Retinal pigment epithelial cell (primary cell): ENCODE measurements at regions not wholly inside any gene's neighbourhood (a gene's known extent, or its start where the extent isn't known, plus 50 kb on each side); places are given as distances from the start of the nearest gene placed in this dataset.
A peak's percentile ranks its signal among the peaks of the same experiment; 100 is the strongest.

Source experiments
- DNase-seq: peaks from one replicate; pipeline ENCODE4 v3.0.0-alpha.2; 2010; ENCODE audit warnings: low read depth
- H3K4me3 ChIP-seq: 2 replicates; pipeline ENCODE4 v1.5.1; 2011; ENCODE audit warnings: mild to moderate bottlenecking, low read length, control low read depth, moderate library complexity
- CTCF ChIP-seq: conservative IDR thresholded peaks from 2 replicates; pipeline ENCODE4 v1.5.1; 2011; ENCODE audit warnings: low read depth, low read length, control low read depth, inconsistent platforms

- no peak for TF ChIP-seq CTCF
- no peak for DNase-seq
- H3K4me3 ChIP-seq, result no peak overlapping the region
Measured at GRCh38 chr3:59149166-59149565, 99.3 kb upstream of the CFAP20DC start.

- no peak for DNase-seq
- peak; percentile 27 for TF ChIP-seq CTCF
- no peak overlapping the region for H3K4me3 ChIP-seq
Measured at GRCh38 chr3:59143447-59143846, 93.6 kb upstream of the CFAP20DC start.

- no peak for TF ChIP-seq CTCF
- peak; percentile 21 for DNase-seq
- H3K4me3 ChIP-seq, result no peak overlapping the region
Measured at GRCh38 chr3:59142556-59142955, 92.7 kb upstream of the CFAP20DC start.

GRCh38 chr3:59138966-59139365, 89.1 kb upstream of the CFAP20DC start:
- H3K4me3 ChIP-seq, result no peak overlapping the region
- DNase-seq, result no peak
- TF ChIP-seq CTCF, result no peak

GRCh38 chr3:59137415-59137814, 87.6 kb upstream of the CFAP20DC start:
- H3K4me3 ChIP-seq, result no peak overlapping the region
- DNase-seq, result no peak
- TF ChIP-seq CTCF, result no peak

GRCh38 chr3:59136081-59136480, 86.3 kb upstream of the CFAP20DC start:
- no peak for DNase-seq
- TF ChIP-seq CTCF, result no peak
- H3K4me3 ChIP-seq, result no peak overlapping the region

GRCh38 chr3:59135096-59135495, 85.3 kb upstream of the CFAP20DC start:
- no peak overlapping the region for H3K4me3 ChIP-seq
- DNase-seq, result no peak
- no peak for TF ChIP-seq CTCF
